NCI-H2196 (cell line): ENCODE measurements at regions not wholly inside any gene's neighbourhood (a gene's known extent, or its start where the extent isn't known, plus 50 kb on each side); places are given as distances from the start of the nearest gene placed in this dataset.
"Not testable (repeated sequence)": the region's sequence is repeated elsewhere in the genome, so short reads cannot be mapped to it uniquely, and the experiment has no call there.

Experiments used
- DNase-seq: peaks from one replicate; lab custom pipeline; 2025; ENCODE audit not compliant: unreplicated experiment; lab: John Stamatoyannopoulos, UW

DNA sequence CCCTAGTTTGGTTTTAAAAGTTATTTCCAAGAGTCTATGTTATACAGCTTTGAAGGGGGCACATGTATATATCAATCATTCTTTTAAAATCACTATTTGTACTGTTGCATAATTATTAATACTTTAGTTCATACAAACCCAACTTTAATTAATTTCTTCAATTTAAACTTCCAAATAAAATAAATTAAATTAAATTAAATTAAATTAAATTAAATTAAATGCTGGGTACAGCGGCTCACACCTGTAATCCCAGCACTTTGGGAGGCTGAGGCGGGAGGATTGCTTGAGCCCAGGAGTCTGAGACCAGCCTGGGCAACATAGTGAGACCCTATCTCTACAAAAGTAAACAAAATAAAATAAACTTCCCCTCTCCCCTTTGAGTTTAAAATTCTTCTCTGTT lies 98.9 kb upstream of the MYO10 start:
- not testable (repeated sequence) for DNase-seq

DNA sequence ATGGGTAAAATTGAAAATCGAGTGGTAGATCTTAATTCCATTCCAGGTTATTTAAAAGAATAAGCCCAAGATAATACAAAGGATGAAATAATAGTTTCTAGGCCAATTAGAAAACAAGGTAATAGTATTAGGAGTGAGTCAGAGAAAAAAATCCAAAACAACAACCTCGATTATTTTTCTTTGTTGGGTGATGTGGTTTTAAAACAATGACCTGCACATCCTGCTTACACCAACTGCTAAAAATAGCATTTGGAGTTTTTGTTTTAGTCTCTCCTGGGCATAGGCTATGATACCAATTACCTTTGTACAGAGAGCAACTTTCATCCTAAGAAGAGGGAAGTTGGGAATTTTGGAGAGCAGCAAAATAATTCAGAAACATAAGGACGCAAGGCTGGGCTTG lies 101.7 kb upstream of the MYO10 start:
- no peak for DNase-seq

DNA sequence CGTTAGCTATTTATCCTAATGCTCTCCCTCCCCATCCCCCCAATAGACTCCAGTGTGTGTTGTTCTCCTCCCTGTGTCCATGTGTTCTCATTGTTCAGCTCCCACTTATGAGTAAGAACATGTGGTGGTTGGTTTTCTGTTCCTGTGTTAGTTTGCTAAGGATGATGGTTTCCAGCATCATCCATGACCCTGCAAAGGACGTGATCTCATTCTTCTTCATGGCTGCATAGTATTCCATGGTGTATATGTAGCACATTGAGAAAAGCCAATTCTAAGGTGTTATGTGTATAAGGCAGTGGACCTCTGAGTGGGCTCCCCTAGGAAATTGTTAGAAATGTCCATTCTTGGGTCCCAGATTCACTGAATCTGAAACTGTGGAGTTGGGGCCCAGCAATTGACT lies 103.1 kb upstream of the MYO10 start:
- DNase-seq = no peak

DNA sequence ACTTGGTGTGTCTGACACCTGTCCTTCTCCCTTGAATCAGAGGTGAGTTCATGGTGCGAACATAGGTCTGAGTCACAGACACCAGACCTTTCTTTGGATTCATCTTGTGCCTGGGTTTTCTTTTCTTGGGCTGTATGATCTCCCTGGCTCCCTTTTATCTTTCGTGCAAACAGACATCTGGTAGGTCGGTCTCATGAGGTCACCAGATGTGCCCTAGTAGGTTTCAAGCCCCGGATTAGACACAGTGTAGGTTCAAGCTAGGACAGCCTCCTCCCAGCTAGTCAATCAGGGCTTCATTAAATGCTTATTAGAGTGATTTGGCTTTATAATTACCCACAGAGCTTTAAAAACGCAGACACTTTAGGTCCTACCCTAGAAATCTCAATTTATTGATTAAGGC lies 106.0 kb upstream of the MYO10 start:
- DNase-seq = no peak

DNA sequence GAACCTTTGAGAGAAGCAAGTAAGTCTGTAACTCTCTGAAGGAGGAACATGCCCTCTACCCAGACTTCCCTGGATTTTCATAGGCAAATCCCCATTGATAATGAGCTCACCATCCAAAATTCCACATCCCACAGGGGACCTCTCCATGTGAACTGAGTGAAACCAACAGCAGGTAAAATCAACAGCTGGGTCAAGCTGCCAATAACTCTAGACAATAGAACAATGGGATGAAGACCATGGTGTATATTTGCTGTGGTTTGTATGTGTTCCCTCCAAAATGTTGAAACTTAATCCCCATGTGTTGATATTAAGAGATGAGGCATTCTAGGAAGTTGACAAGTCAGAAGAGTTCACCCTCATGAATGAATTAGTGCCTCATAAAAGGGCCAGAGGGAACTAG lies 110.2 kb upstream of the MYO10 start:
- DNase-seq = no peak

DNA sequence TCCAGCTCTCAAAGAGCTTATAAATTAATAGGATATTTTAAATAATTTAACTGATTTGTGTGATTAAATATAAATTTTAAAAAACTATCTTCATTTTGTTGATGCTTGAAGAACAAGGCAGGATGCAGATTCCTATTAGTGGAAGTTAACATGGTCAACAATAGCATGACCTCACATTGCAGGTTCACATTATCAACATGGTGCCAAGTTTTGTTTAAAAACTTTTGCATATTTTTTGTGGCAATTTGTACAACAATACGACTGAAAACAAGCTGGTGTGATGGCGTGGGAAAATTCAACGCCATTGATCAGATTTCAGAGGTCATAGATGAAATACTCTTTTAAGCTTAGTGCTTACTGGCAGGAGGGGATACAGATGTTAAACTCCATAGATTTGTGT lies 114.1 kb upstream of the MYO10 start:
- DNase-seq = no peak

DNA sequence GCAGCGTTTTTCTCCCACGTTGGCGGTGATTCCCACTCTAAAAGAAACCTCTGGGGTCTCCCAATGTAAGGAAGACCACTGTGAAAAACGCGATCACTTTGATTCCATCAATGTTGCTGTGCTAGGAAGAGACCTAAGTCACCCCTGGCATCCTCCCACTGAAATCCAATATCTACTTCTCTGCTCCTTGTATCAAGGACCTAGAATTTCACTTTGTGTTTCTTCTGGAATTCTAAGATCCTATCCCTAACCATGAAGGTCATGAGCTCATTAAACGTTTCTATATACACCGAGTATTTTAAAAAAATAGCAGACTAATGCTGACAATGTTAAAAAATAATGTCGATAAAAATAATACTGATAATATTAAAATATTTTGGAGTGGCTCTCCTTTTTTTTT lies 118.8 kb upstream of the MYO10 start:
- DNase-seq = no peak

DNA sequence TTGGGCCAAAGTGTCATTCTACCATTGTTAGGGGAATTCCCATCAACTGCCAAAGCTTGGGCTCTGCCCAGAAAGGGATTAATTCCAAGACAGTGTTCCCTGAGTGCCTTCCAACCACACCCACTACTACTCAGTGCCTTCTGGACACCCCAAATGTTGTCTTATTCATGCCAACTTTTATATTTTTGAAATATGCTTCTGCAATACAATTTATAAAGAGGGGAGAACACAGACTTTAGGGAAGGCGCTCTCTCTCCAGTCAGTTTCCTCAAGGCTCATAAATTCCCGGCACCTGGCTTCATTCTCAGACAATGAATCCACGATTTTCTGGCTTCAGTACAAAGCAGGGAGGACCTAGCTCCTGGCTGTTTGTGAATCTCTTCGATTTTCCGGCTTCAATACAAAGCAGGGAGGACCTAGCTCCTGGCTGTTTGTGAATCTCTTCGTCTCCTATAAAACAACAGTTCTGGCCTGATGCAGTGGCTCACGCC lies 120.1 kb upstream of the MYO10 start:
- DNase-seq = no peak

DNA sequence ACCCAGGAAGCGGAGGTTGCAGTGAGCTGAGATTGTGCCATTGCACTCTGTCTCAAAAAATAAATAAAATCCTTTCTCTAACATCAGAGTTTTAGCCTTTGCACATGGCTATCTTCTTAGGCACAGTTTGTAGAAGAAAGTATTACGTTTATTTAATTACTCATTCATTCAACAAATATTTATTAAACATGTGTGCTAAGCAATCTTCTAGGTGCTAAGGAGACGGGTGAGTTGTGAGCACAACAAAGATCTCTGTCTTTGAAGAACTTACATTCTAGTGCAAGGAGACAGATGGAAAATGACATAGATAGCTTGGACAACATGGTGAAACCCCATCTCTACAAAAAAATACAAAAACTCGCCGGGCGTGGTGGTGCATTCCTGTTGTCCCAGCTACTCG lies 122.3 kb upstream of the MYO10 start:
- no peak for DNase-seq

DNA sequence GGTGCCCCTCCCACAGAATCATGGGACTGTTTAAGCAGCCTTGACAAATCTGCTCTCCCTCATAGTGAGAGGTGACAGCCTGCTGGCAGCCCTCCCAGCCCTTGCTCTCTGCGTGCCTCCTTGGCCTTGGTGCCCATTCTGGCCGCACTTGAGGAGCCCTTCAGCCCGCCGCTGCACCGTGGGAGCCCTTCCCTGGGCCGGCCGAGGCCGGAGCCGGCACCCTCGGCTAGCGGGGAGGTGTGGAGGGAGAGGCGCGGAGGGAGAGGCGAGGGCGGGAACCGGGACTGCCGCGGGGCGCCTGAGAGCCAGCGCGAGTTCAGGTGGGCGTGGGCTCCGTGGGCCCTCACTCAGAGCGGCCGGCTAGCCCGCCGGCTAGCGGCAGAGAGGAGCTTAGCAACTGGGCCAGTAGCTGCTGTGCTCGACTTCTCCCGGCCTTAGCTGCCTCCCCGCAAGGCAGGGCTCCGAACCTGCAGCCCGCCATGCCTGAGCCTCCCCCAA lies 125.9 kb upstream of the MYO10 start:
- DNase-seq = no peak

DNA sequence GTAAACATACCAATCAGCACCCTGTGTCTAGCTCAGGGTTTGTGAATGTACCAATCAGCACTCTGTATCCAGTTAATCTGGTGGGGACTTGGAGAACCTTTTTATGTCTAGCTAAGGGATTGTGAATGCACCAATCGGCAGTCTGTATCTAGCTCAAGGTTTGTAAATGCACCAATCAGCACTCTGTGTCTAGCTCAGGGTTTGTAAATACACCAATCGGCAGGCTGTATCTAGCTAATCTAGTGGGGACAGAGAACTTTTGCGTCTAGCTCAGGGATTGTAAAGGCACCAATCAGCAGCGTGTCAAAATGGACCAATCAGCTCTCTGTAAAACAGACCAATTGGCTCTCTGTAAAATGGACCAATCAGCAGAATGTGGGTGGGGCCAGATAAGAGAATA lies 126.7 kb upstream of the MYO10 start:
- not testable (repeated sequence) for DNase-seq

DNA sequence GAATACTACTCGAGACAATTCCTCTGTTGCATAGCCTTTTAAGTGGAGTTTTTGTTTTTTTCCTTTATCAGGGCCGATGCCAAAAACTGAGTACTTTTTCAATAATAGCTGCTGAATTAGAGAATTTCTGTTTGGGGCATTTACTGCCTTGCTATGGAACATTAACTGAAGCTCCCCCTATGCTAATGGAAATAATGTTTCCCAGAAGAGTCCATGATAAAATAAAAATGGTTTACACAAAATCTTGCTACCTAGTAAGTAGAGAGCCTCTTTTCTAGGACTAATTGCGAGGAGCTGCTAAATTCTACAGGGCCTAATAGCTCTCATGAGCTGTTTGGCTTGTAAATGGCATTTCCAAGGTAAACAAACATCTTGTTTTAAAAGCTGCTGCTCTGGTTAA lies 128.2 kb upstream of the MYO10 start:
- DNase-seq = no peak

DNA sequence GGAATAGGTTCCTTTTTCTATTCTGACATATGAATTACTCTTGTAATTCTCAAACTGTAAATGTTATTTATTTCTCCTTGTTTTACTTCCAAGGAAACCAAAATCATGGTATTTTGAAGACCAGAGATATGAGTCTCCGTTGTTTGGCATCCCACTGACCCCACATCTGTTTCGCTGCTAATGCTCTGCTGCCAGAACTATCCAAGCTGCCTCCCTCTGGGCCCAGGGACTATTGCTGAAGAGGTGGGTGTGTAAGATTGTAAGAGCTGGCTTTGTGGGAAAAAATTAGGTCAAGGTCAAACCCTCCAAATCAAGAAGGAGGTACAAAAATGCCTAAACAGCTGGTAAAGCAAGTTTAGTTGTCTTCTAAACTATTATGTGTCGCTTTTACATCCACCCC lies 129.4 kb upstream of the MYO10 start:
- DNase-seq = no peak

DNA sequence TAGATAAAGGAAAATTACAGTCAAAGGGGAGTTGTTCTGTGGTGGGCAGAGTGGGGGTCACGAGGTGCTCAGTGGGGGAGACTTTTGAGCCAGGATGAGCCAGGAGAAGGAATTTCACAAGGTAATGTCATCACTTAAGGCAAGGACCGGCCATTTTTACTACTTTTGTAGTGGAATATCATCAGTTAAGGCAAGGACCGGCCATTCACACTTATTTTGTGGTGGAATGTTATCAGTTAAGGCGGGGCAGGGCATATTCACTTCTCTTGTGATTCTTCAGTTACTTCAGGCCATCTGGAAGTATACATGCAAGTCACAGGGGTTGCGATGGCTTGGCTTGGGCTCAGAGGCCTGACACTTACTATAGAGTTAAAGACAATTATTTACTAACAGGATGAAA lies 129.9 kb upstream of the MYO10 start:
- not testable (repeated sequence) for DNase-seq

DNA sequence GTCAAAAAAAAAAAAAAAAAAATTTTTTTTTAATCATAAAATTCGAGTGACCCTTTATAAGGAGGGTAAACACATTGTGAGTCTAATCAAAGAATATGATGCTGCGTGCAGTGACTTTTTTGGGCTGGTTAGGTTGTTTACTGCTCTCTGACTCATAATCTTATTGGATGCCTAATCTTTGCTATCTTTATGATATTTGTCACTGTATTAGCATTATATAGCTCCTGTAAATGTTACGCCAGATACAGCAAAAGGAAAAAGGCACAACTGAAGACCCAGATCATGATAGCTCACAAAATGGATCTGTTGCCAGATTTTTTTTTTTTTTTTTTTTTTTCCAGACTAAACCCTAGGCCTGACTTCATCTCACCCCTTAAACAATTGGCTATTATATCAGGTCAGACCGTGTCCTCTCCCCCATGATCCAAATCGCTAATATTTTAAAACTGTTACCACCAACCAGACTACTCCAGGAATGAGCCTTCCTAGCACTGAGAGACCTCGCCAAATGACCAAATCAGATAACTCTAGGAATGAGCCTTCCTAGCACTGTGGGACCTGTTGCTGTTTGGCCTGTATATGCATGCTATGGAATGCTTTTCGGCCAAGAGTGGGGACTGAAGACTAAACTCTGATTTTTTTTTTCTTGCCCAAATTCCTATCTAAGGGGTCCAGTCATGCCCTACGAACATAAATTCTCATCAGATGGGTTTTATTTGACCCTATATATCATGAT lies 131.7 kb upstream of the MYO10 start:
- no peak for DNase-seq

DNA sequence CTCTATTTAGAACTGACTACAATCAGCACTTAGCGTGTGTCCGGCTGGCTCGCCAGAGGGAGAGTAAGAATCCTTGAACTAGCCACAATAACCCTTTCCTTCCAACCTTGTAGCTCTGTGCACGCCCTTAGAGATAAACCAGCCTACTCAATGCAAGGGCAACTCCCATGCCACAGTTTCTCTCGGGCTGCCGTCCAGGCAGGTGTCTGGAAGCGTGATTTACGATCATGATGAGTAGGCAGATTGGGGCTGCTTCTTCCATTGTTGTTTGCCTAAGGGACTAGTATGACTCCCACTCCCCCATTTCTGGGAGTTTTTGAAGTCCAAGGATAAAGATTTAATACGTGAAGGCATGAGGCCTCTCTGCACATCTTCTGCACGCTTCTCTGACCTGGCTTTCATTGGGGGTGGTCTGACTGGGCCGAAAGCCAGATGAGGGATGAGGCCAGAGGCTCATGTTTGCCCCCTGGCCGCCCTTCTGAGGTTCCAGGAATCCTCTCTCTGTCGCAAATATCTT lies 134.0 kb upstream of the MYO10 start:
- no peak for DNase-seq

DNA sequence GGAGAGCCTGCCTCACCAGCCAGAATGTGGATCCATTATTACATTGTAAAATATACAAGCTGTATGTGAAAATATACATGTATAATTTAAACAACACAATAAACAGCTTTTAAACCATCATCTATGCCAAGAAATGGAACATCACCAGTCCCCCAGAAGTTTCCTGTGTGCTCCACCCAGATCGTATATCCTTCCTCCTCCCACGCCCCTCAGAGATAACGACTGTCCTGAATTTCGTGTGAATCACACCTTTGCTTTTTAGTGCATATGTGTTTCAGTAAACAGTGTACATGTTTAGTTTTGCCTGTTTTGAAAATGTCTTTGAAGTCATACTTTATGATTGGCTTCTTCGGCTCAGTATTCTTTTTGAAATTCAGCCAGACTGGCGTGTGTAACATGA lies 134.6 kb upstream of the MYO10 start:
- DNase-seq = no peak

DNA sequence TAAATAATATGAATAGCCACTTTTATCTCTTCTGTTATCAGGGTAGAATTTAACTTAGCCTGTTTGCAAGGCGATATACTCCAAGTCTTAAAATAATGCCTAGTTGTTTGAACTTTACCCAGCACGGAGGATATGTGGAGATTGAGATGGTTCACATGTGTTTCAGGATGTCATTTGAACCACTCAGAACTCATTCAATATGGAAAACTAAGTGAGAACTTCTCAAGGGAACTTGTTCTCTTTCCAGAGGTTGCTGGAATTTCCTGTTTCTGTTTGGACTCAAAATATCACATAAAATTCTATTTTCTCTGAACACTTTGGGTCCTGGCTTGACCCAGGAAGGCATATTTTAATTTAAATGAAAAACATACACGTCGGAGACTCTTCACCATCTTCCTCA lies 139.1 kb upstream of the MYO10 start:
- no peak for DNase-seq

DNA sequence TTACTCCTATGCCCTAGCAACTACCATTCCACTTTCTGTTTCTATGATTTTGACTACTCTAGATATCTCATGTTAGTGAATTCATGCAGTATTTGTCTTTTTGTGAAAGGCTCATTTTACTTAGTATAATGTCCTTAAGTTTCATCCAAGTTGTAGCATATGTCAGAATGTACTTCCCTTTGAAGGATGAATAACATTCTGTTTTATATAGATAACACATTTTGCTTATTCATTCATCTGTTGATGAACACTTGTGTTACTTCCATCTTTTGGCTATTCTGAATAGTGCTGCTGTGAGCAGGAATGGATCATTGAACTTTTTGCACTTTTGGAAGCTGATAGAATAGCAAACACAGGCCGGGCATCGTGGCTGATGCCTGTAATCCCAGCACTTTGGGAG lies 140.2 kb upstream of the MYO10 start:
- DNase-seq = no peak

DNA sequence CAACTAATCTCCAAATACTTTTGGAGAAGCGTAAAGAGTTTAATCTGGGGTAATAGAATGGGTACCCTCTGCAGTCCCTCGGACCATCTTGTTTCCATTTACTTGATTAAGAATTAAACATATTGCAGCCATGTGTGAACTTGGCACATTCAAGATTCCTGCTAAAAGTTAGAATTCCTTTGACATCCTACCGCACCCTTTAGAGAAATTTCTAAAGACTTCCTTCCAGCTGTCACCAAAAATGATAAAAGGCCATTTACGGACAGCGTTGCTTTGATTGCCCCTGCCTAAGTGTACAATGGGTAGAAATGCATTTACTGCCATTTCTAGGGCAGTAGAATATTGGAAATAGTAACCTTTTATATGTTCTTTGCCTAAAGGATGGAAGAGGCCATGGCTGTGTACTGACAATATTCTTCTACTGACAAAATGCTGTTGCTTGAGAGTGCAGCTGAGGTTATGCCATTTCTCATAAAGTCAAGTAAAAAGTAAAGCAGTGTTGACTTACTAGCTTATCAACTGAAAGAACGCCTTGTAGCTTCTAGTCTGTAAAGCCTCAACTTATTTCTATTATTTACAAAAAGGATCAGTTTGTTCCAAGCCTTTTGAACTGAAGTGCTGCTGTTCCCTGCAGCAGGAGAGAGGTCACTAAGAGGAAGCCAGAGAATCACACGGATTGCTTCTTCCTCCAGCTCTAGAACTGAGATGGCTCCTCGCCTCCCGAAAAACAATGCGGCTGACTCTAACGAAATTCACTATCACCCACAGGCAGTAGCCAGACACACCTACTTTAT lies 139.8 kb upstream of the BASP1 start:
- no peak for DNase-seq

DNA sequence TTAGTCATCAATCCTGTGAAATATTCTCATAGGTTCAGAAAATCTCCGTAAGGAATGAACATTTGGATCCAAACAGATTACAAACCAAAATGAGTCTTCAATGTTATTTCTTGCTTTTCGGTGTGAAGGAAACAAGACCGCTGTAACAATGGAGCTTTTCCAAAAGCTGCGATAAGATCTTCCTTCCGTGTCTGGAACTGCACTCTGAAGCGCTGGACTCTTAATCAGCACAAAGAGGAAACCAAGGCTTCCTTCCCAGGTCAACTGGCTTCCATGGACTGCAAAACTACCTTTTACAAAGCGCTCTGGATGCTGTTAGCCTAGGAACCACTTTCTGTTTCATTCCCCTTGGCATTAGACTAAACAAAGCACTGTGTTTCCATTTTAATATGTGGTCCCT lies 137.9 kb upstream of the BASP1 start:
- DNase-seq = no peak

DNA sequence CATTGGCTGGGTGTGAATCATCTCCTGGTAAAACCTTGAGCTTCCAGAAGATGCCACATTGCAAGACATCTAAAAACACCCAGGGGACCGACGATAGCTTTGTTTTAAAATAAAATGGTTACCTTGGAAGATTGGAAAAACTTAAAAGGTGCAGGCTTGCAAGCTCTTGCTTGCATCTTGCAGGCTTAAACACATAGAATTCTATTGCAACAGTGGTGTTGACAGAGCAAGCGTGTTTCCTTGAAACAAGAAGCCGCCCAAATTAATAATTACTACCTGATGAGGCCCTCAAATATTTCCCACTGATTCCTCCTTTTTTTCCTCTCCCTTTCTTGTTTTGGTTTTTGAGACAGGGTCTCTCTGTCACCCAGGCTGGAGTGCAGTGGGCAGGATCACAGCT lies 137.1 kb upstream of the BASP1 start:
- DNase-seq = no peak
